Activated naive CD8-positive, alpha-beta T cell treated with anti-CD3 and anti-CD28 coated beads, Interleukin-2, amount 10 ng/mL, durations not matched to agents 7 days and 5 days (primary cell): ENCODE measurements at regions not wholly inside any gene's neighbourhood (a gene's known extent, or its start where the extent isn't known, plus 50 kb on each side); places are given as distances from the start of the nearest gene placed in this dataset.

Source experiments
- ATAC-seq: fragments of 150-1000 bp; cut with Tn5 transposase; one replicate; pipeline ENCODE4 v1.10.0; 2021; ENCODE audit warnings: low read depth, moderate library complexity
- POLR2A ChIA-PET: fragments of 350-600 bp; sonication (Branson Sonifier 250); formaldehyde crosslinking; loops from one replicate; lab custom pipeline; 2021; ENCODE audit warnings: antibody characterized with exemption; lab: Charles Lee
- DNase-seq: peaks from one replicate; pipeline ENCODE4 v3.0.0; 2021
- H3K27ac Mint-ChIP-seq: one replicate; pipeline ENCODE4 v1.8.0; 2022; ENCODE audit warnings: mild to moderate bottlenecking, mixed read lengths
- H3K27me3 Mint-ChIP-seq: one replicate; pipeline ENCODE4 v1.8.0; 2022; ENCODE audit warnings: mild to moderate bottlenecking, moderate library complexity, mixed read lengths
- H3K36me3 Mint-ChIP-seq: one replicate; pipeline ENCODE4 v1.8.0; 2021; ENCODE audit warnings: mild to moderate bottlenecking, mixed read lengths
- H3K4me1 Mint-ChIP-seq: one replicate; pipeline ENCODE4 v1.8.0; 2021; ENCODE audit warnings: mixed read lengths
- H3K4me3 Mint-ChIP-seq: one replicate; pipeline ENCODE4 v1.8.0; 2022; ENCODE audit warnings: mild to moderate bottlenecking, moderate library complexity, mixed read lengths
- H3K9me3 Mint-ChIP-seq: one replicate; pipeline ENCODE4 v1.8.0; 2021; ENCODE audit warnings: mixed read lengths

DNA sequence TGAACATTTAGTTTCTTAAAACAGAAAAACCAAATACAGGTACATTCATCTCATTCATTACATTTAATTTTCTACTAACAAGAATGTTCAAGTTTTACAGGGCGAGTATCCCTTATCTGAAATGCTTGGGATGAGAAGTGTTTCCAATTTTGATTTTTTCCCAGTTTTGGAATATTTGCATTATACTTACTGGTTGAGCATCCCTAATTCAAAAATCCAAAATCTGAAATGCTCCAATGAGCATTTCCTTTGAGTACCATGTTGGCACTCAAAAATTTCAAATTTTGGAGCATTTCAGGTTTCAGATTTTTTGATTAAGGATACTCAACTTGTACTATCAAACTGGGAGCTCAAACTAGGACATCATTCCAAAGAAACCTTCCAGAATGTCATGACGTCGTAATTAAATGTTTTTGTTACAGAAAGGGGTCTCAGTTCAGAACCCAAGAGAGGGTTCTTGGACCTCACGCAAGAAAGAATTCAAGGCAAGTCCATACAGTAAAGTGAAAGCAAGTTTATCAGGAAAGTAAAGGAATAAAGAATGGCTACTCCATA, 90.8 kb upstream of the PIK3CG start:
- no peak overlapping the region for H3K27ac Mint-ChIP-seq
- peaks cover under 1% of the 10 kb centered on the region for H3K4me1 Mint-ChIP-seq
- peaks cover 9% of the 10 kb centered on the region for H3K9me3 Mint-ChIP-seq

DNA sequence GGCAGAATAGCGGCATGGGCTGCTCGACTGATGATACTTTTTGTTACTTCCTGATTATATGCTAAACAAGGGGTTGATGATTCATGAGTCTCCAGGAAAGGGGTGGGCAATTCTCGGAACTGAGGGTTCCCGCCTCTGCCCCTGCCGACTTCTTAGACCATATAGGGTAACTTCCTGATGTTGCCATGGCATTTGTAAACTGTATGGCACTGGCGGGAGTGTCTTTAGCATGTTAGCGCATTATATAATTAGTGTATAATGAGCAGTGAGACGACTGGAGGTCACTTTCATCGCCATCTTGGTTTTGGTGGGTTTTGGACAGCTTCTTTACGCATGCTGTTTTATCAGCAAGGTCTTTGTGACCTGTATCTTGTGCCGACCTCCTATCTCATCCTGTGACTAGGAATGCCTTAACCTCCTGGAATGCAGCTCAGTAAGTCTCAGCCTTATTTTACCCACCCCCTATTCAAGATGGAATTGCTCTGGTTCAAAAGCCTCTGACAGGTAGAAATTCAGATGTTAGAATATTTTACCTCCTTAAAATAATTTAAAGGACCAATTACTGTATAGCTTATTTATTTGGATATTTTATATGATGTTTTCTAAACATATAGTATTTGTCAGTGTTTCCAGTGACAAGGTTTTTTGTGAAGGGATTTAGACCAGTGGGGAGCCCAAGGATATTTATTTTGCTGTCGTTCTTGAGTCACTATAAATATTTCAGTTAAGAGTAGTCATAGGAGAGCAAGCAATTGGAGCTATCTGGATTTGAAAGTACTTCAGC, 90.1 kb upstream of the PIK3CG start:
- POLR2A ChIA-PET = no interaction called here
- no peak overlapping the region for H3K27ac Mint-ChIP-seq
- H3K9me3 Mint-ChIP-seq = peaks cover 9% of the 10 kb centered on the region
- H3K4me1 Mint-ChIP-seq = no peaks in the 10 kb centered on the region
- DNase-seq (no peak), ATAC-seq (no peak)
- no peak overlapping the region for H3K4me3 Mint-ChIP-seq
- peaks cover 2% of the 10 kb centered on the region for H3K36me3 Mint-ChIP-seq
- peaks cover 2% of the 10 kb centered on the region for H3K27me3 Mint-ChIP-seq

More for the DNA sequence above, 90.8 kb upstream of the PIK3CG start:
- DNase-seq (no peak), ATAC-seq (no peak)
- POLR2A ChIA-PET = no interaction called here
- Mint-ChIP-seq H3K4me3 (no peak overlapping the region), H3K27me3 (peaks cover 2% of the 10 kb centered on the region), H3K36me3 (peaks cover 2% of the 10 kb centered on the region)

DNA sequence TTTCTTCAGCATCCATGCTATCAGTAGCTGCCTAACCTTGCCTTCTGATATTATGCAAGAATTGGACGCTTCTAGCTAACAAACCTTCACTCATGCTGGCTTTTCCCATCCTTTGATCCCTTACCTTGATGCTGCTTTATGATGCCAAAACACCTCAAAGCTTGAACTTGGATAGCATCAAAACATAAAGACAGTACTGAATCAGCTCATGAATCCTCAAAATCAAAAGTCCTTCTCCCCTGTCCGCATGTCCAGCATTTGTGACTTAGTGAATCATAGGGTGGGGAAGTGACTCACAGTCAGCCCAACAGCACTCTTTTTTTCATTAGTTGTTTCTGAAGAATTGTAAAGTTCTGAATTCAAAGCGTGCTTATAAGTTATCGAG, 89.5 kb upstream of the PIK3CG start:
- no peak overlapping the region for H3K27ac Mint-ChIP-seq
- no peak for ATAC-seq
- no peak overlapping the region for H3K4me3 Mint-ChIP-seq

DNA sequence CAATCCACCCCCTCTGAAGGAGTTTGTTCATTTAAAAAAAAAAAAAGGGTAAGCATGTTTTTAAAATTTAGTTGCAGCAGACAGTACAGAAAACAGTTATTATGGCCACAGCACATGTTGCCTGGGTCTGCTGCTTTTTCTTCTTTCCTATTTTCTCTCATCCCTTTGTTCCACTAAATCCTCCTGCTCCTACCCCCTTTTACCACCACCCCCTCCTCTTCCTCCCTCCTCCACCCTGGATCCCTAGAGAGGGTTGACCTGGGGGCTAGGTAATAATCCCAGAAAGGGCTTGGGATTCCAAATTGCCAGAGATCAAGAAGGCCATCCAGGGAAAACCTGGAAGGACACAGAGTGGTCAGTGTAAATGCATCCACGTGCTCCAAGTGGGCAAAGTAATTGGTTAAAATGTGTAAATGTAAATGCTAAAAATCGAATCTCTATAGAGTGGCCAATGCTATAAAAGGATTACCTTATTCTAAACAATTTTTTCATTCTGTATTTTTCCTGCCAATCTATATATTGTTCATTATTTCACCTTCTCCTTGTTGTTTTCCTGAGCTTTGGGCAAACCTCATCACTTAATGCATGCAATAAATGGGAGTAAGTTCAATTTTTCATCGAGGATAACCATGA, 89.0 kb upstream of the PIK3CG start:
- peaks cover 9% of the 10 kb centered on the region for H3K9me3 Mint-ChIP-seq
- ATAC-seq (no peak), DNase-seq (no peak)
- POLR2A ChIA-PET = no interaction called here
- no peak overlapping the region for H3K27ac Mint-ChIP-seq
- H3K36me3 Mint-ChIP-seq = peaks cover 2% of the 10 kb centered on the region
- no peaks in the 10 kb centered on the region for H3K4me1 Mint-ChIP-seq
- peaks cover 2% of the 10 kb centered on the region for H3K27me3 Mint-ChIP-seq
- H3K4me3 Mint-ChIP-seq = no peak overlapping the region

More for the DNA sequence above, 89.5 kb upstream of the PIK3CG start:
- Mint-ChIP-seq H3K4me1 (no peaks in the 10 kb centered on the region), H3K9me3 (peaks cover 9% of the 10 kb centered on the region), H3K36me3 (peaks cover 2% of the 10 kb centered on the region), H3K27me3 (peaks cover 2% of the 10 kb centered on the region)
- no peak for DNase-seq
- POLR2A ChIA-PET = no interaction called here

DNA sequence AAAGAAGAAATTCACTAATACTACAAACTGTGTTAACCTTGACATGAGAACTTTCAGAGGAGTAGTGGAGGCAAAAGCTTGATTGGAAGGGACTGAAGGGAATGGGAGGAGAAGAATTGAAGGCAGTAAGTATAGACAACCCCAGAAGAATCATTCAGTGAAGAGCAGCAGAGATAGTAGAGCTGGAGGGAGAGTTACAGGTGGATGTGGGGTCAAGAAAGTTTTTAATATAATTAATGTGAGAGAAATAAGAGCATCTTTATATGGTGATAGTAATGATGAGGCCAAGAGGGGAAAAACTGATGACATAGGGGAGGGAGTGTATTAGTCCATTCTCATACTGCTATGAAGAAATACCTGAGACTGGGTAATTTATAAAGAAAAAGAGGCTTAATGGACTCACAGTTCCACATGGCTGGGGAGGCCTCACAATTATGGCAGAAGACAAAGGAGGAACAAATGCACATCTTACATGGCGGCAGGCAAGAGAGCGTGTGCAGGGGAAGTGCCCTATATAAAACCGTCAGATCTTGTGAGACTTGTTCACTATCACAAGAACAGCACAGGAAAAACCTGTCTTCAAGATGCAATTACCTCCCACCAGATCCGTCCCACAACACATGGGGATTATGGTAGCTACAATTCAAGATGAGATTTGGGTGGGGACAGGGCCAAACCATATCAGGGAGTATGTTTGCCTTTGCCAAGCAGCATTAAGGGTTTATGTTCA, 88.3 kb upstream of the PIK3CG start:
- peaks cover 2% of the 10 kb centered on the region for H3K36me3 Mint-ChIP-seq
- peaks cover 2% of the 10 kb centered on the region for H3K27me3 Mint-ChIP-seq
- ATAC-seq (no peak), DNase-seq (no peak)
- H3K4me1 Mint-ChIP-seq = no peaks in the 10 kb centered on the region
- H3K27ac Mint-ChIP-seq = no peak overlapping the region
- no peak overlapping the region for H3K4me3 Mint-ChIP-seq
- peaks cover 9% of the 10 kb centered on the region for H3K9me3 Mint-ChIP-seq
- POLR2A ChIA-PET = no interaction called here

DNA sequence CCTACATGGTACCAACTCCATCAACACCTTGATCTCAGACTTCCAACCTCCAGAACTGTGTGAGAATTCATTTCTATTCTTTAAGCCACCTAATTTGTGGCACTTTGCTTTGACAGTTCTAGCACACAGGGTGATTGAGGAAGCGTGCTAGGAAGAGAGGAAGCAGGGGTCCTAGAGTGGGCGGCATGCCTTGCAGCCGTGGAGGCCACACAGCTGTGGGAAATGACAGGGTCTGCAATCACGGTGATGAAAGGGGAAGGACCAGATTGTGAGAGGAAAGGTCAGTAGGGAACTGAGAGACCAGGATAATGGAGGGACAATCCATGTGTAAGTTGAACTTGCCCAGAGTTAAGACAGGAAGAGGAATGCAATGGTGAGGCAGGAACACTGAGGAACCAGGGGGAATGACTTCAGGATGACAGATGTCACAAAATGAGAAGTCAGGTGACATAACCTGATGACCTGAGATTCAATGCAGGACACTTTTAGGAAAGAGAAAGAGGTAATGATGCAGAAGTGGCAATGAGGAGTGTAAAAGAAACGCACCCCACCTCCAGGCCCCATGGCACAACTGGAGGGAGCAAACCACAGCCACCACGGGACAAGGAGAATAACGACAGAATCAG, 87.3 kb upstream of the PIK3CG start:
- Mint-ChIP-seq H3K36me3 (peaks cover 2% of the 10 kb centered on the region), H3K4me3 (no peak overlapping the region), H3K27me3 (peaks cover 2% of the 10 kb centered on the region), H3K4me1 (no peaks in the 10 kb centered on the region), H3K27ac (no peak overlapping the region), H3K9me3 (peaks cover 9% of the 10 kb centered on the region)
- POLR2A ChIA-PET = no interaction called here
- ATAC-seq (no peak), DNase-seq (no peak)

DNA sequence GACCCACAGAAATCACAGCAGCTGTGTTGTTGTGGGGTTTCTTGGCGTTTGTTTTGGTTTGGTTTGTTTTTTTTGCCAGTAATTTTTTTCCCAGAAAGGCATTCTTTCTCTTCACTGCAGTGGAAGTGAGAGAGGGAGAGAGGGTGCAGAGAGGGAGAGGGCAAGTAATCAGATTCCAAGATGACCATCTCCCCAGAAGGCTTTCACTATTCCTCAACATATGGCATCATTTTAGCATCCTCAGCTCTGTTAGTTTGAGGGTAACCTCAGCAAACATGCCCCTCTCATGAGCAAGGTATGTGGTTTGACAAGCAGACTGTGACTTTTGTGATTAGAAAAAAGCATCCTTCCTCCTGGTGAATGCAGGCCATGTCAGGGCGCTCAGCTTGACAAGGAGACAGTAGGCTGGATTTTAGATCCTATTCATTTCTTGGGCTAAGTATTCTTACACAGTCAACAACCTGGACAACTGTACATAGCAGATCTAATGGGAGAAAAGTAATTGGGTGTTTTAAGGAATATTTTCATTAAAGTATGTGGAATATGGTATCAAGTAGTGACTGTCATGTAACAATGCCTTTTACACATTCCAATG, 86.3 kb upstream of the PIK3CG start:
- peaks cover 2% of the 10 kb centered on the region for H3K36me3 Mint-ChIP-seq
- H3K27ac Mint-ChIP-seq = no peak overlapping the region
- peaks cover 5% of the 10 kb centered on the region for H3K27me3 Mint-ChIP-seq
- ATAC-seq = no peak
- no peak overlapping the region for H3K4me3 Mint-ChIP-seq
- no peak for DNase-seq
- H3K4me1 Mint-ChIP-seq = no peaks in the 10 kb centered on the region
- H3K9me3 Mint-ChIP-seq = peaks cover 5% of the 10 kb centered on the region
- POLR2A ChIA-PET = no interaction called here

DNA sequence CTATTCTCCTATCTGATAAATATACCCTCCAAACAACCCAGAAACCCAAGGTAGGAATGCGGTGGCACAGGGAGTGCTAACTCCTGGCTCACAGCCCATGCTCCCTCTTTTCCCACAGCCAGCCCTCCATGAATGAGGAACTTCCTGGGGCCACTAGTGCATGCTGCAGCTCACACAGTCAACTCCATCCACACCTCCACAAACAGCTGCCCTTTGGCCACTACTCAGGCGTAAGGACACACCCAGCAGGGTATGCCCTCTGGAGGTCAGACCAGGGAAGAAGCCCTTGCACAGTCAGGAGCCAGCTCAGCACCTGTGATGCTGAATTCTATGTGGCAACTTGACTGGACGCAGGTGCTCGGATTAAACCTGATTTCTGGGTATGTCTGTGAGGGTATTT, 85.2 kb upstream of the PIK3CG start:
- ATAC-seq (no peak), DNase-seq (no peak)
- Mint-ChIP-seq H3K9me3 (peaks cover 5% of the 10 kb centered on the region), H3K27ac (no peak overlapping the region), H3K27me3 (peaks cover 7% of the 10 kb centered on the region), H3K4me3 (no peak overlapping the region), H3K4me1 (no peaks in the 10 kb centered on the region), H3K36me3 (peaks cover 2% of the 10 kb centered on the region)
- POLR2A ChIA-PET = no interaction called here

DNA sequence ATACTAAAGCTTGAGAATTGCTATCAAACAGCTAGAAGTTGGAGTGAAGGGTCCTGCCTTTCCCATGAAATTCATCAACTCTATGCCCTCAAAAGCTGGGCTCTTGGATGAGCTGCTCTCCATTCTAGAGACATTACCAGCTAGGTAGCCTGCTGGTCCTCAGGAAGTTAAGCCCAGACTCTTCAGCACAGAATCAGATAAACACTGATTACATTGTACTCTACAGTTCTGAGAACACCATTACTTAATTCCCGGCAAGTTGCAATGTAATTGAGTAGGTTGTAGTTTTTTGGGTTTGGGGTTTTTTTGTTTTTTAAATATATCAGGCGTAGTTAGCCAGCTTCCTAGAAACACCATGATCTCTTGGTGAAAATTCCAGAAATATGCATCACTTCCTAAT, 84.1 kb upstream of the PIK3CG start:
- DNase-seq = no peak
- Mint-ChIP-seq H3K4me1 (no peaks in the 10 kb centered on the region), H3K4me3 (no peak overlapping the region), H3K27ac (no peak overlapping the region), H3K9me3 (peaks cover 5% of the 10 kb centered on the region), H3K36me3 (peaks cover 2% of the 10 kb centered on the region), H3K27me3 (peaks cover 7% of the 10 kb centered on the region)
- POLR2A ChIA-PET = no interaction called here
- no peak for ATAC-seq

DNA sequence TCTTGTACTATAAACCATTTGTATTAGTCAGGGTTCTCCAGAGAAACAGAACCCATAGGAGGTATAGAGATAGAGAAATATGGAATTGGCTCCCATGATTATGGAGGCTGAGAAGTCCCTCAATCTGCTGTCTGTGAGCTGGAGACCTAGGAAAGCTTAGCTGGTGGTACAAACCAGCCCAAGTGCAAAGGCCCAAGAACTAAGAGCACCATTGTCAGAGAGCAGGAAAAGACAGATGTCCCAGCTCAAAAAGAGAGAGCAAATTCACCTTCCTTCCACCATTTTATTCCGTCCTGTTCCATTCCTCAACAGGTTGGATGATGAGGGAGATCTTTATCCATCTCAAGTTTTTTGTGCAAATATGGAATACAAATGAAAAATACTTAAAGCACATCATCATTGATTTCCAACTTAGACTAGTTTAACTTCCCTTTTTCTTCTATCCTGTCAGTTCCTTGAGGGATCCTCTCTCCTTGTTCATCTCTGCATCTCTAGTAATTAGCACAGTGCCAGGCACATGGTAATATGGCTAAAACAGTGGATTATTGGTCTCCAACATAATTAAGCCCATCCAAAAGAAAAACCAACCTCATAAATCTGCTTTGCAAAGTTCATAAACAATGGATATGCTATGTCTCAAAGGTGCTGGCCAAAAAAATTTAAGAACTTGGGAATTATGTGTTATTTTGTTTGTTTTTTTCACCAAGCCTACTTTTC, 83.1 kb upstream of the PIK3CG start:
- no peak for ATAC-seq
- no peak overlapping the region for H3K4me3 Mint-ChIP-seq
- H3K9me3 Mint-ChIP-seq = no peaks in the 10 kb centered on the region
- H3K36me3 Mint-ChIP-seq = no peaks in the 10 kb centered on the region
- no peak for DNase-seq
- no peak overlapping the region for H3K27ac Mint-ChIP-seq
- POLR2A ChIA-PET = no interaction called here
- no peaks in the 10 kb centered on the region for H3K4me1 Mint-ChIP-seq
- H3K27me3 Mint-ChIP-seq = peaks cover 6% of the 10 kb centered on the region

DNA sequence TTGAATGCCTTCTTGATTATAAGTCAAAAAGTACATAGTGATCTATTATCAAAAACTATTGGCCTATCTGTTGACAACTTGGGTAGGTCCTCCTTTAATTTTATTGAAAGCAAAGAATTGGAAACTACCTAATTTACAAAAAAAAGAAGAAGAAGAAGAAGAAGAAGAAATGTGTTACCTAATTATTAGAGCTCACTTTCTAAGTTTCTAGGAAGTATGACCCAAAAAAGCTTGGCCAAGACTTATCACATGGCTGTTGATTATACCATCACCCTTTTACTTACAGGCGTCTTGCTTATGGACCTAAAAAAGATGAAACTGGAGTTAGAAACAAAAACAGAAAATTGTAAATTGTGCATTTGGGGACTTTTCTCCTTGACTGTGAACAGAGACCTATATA, 81.8 kb upstream of the PIK3CG start:
- H3K27ac Mint-ChIP-seq = no peak overlapping the region
- DNase-seq (no peak), ATAC-seq (no peak)
- peaks cover 6% of the 10 kb centered on the region for H3K27me3 Mint-ChIP-seq
- H3K36me3 Mint-ChIP-seq = no peaks in the 10 kb centered on the region
- POLR2A ChIA-PET = no interaction called here
- no peaks in the 10 kb centered on the region for H3K9me3 Mint-ChIP-seq
- H3K4me3 Mint-ChIP-seq = no peak overlapping the region
- H3K4me1 Mint-ChIP-seq = no peaks in the 10 kb centered on the region

DNA sequence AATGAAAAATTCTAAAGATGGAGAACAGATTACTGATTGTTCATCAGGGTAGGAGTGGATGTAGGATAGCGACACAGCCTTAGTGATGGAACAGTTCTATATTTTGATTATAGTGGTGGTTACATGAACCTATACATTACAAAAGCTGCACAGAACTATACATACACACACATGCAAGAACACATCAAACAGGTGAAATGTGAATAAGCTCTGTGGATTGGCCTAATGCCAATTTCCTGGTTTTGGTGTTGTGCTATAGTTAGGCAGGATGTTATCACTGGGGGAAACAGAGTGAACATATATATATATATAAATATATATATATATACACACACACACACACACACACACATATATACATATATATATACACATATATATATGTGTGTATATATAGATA, 76.4 kb upstream of the PIK3CG start:
- no peak overlapping the region for H3K27ac Mint-ChIP-seq
- POLR2A ChIA-PET = no interaction called here

More for the DNA sequence above, 76.4 kb upstream of the PIK3CG start:
- ATAC-seq = no peak
- H3K4me1 Mint-ChIP-seq = no peaks in the 10 kb centered on the region
- no peak for DNase-seq
- no peak overlapping the region for H3K4me3 Mint-ChIP-seq
- peaks cover 9% of the 10 kb centered on the region for H3K27me3 Mint-ChIP-seq
- H3K36me3 Mint-ChIP-seq = peaks cover 2% of the 10 kb centered on the region
- H3K9me3 Mint-ChIP-seq = no peaks in the 10 kb centered on the region
